Stimulated activated naive CD4-positive, alpha-beta T cell (primary cell): ENCODE measurements at regions not wholly inside any gene's neighbourhood (a gene's known extent, or its start where the extent isn't known, plus 50 kb on each side); places are given as distances from the start of the nearest gene placed in this dataset.

Experiments used
- DNase-seq, 6 experiments: peaks; one replicate each; lab custom pipeline; 2025; lab: John Stamatoyannopoulos, UW

DNA sequence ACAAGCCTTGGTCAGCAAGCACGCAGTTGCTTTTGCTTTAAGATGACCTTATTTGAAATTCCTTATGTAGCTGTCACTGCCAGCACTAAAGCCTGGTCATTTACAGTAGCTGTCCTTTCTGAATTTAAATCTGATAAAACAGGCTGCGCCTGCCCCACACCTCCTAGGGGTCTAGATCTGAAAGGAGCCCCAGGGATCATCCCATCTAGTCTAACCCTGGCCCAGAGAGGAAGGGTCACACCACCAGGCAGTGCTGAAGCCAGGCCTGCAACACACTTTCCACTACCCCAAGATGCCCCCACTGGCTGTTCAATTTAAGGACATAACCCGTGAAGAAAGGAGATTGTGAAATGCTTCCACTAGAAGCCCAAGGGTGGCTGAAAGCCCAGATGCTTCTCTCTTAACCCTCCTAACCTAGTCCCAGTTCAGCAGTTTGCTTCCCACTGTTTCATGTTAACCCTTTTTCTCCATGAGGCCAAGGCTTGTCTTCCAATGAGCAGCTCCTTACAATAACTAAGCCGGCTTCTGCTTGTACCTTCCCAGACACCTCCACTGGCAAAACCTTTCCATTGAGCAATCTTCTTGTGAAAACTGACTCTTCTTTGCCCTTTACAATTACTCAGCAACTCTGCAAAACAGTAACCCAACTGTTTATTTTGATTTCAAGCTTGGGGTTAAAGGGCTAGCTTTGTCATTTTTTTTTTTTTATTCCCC, 198.9 kb upstream of the LPP start:
- DNase-seq: no peak

DNA sequence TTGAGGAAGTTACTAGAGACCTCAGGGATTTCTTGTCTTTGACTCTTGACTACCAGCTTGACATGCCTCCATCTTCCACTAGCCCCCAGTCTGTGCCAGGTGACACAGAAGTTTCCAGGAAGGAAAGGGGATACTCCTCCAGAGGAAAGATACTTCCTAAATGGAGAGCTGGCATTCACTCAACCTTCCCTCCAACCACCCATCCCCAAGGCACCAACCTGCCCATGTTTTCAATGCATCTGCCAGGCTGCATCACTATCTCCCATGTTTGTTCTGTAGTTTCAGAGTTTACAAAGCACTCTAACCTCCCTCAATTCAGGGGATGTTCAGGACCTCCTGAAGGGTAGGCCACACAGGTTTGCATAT, 198.4 kb upstream of the LPP start:
- DNase-seq: no peak

- no peak for DNase-seq
These were observed 196.8 kb upstream of the LPP start for GRCh38 chr3:187957165-187957581.

GRCh38 chr3:187957582-187957981, 196.4 kb upstream of the LPP start:
- DNase-seq: no peak

DNA sequence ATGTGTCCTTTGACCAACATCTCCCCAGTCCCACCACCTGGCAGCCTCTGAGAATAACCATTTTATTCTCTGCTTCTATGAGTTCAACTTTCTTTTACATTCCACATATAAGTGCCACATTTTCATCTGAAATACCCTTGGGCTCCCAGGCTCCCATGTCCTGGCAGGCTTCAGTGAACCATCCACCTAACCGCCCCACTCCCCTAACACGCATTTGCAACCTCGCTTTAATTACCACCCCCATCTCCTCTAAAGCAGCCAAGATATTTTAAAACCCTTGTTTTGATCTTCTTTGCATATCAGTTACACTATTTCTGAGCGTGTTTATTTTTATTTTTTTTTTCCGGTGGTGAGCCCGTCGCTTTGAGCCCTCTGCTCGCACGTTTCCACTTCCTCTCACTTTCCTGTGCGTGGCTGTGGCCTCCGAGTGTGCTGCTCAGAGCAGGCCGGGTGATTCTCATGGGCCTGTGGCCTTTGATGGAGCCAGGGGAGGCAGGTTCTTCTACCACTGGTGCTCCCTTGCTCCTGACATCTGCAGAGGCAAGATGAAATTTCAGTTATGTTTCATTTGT, 195.4 kb upstream of the LPP start:
- DNase-seq: peak in 5 of 6 experiments; percentile 4 to 62 (median 39)

- DNase-seq: no peak
These were observed 193.1 kb upstream of the LPP start for GRCh38 chr3:187960820-187961219.

GRCh38 chr3:187961366-187961765, 192.6 kb upstream of the LPP start:
- no peak for DNase-seq

GRCh38 chr3:187963003-187963676, 190.8 kb upstream of the LPP start:
- no peak for DNase-seq

GRCh38 chr3:187963677-187964385, 190.1 kb upstream of the LPP start:
- no peak for DNase-seq

- DNase-seq: no peak
These were observed 189.2 kb upstream of the LPP start for GRCh38 chr3:187964760-187965159.

- no peak for DNase-seq
These were observed 187.9 kb upstream of the LPP start for GRCh38 chr3:187966096-187966495.

- DNase-seq: no peak
These were observed 187.1 kb upstream of the LPP start for GRCh38 chr3:187966636-187967406.

GRCh38 chr3:187967993-187968392, 186.0 kb upstream of the LPP start:
- no peak for DNase-seq

GRCh38 chr3:187968883-187969580, 184.9 kb upstream of the LPP start:
- no peak for DNase-seq

GRCh38 chr3:187969581-187969950, 184.4 kb upstream of the LPP start:
- no peak for DNase-seq

DNA sequence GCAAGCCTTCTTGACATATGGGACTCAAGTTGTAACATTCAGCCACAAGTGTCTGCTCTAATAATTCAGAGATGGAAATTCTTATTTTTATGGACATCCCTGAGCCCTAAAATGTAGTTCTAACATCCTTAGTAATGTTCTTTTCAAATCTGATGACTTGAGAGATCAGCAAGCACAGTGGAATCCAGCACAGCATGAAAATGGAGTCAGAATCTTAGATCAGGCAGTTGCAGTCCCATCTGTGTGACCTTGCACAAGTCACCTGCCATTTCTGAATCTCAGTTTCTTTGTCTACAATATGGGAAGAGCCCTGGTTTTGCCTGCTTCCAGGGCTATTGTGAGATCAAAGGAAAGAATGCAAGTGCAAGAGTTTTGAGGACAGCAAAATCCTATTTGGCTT, 183.9 kb upstream of the LPP start:
- DNase-seq: no peak

DNA sequence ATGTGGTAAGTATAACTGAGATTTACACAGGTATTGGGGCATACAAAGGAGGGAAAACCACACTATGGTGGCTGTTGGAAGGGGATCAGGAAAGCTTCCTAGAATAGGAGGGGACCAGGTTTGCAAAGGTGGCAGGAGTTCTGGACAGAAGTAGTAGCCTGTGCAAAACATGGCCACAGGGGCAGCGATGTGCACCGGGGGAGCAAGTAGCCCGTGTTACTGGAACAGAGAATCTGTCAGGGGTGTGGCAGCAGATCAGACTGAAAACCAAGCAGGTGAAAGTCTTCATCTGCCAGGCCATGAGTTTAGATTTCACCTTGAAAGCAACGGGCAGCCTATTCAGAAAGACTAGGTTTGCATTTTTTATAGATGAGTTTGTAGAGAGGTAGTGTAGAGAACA, 182.3 kb upstream of the LPP start:
- no peak for DNase-seq

GRCh38 chr3:187972454-187972853, 181.5 kb upstream of the LPP start:
- no peak for DNase-seq

DNA sequence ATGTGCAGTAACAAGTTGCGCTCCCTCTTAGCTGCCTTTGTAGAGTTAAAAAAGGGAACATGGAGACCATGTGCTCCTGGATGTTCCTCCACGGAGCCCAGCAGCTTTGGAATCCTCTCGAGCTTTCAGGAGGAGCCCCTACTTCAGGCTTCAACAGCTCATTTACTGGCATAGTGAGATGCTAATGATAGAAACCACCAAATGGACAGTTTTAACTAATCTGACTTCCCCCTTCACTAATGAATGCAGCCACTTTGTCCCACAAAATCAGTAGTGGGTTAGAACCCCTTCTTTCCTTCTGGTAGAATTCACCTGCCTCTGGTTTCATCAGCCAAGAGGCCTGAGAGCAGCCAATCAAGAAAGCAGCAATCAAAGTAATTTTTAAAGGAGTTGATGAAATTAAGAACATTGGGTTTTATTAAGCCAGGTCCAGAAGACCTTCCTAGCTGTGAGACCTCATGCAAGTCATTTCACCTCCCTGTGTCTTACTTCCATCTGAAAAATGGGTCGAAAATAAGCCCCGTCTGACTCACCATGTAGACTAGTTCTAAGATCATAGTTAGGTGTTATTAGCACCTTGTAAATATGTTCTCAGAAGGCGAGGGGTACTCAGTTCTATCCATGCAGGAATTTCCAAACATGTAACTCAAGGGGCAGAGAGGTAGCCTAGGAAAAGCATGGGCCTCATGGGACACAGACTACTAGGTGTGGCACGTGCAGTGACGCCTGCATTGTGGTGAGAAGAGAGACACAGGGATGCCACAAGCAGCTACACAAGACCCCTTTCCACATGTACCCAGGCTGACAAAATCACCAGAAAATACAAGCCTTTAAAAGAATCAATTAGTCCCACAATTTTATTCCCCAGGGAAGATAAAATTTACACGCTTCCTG, 179.7 kb upstream of the LPP start:
- no peak for DNase-seq

- peak in 3 of 6 experiments; percentile 5 to 49 (median 41) for DNase-seq
These were observed 179.1 kb upstream of the LPP start for GRCh38 chr3:187974871-187975271.
